ENCODE measurements at regions not wholly inside any gene's neighbourhood (a gene's known extent, or its start where the extent isn't known, plus 50 kb on each side); places are given as distances from the start of the nearest gene placed in this dataset.
A peak's percentile ranks its signal among the peaks of the same experiment; 100 is the strongest.

GRCh38 chr10:104577861-104578521, 63.1 kb upstream of the SORCS3 start:
- in situ Hi-C loops (cut with HindIII; ENCODE audit: low sequenced_read_pairs) = no loop called here
- DNase-seq (ENCODE audit: low read depth, low spot score) = no peak
- TF ChIP-seq, protein P1, sequence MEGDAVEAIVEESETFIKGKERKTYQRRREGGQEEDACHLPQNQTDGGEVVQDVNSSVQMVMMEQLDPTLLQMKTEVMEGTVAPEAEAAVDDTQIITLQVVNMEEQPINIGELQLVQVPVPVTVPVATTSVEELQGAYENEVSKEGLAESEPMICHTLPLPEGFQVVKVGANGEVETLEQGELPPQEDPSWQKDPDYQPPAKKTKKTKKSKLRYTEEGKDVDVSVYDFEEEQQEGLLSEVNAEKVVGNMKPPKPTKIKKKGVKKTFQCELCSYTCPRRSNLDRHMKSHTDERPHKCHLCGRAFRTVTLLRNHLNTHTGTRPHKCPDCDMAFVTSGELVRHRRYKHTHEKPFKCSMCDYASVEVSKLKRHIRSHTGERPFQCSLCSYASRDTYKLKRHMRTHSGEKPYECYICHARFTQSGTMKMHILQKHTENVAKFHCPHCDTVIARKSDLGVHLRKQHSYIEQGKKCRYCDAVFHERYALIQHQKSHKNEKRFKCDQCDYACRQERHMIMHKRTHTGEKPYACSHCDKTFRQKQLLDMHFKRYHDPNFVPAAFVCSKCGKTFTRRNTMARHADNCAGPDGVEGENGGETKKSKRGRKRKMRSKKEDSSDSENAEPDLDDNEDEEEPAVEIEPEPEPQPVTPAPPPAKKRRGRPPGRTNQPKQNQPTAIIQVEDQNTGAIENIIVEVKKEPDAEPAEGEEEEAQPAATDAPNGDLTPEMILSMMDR (IDR thresholded peaks at IDR 0.05; ENCODE audit: low read depth, low read length) = no peak

GRCh38 chr10:104578671-104579070, 62.4 kb upstream of the SORCS3 start:
- no peak for DNase-seq (ENCODE audit: low read depth, low spot score)
- in situ Hi-C loops (cut with HindIII; ENCODE audit: low sequenced_read_pairs) = no loop called here
- TF ChIP-seq, protein P1 (IDR thresholded peaks at IDR 0.05; ENCODE audit: low read depth, low read length) = no peak
- H3K4me3 ChIP-seq (ENCODE audit: low read depth, low read length) = no peak overlapping the region

More at GRCh38 chr10:104577861-104578521, 63.1 kb upstream of the SORCS3 start:
- no peak overlapping the region for H3K4me3 ChIP-seq (ENCODE audit: low read depth, low read length)

- in situ Hi-C loops (cut with HindIII; ENCODE audit: low sequenced_read_pairs) = no loop called here
- TF ChIP-seq, protein P1 (IDR thresholded peaks at IDR 0.05; ENCODE audit: low read depth, low read length) = no peak
- no peak overlapping the region for H3K4me3 ChIP-seq (ENCODE audit: low read depth, low read length)
- no peak for DNase-seq (ENCODE audit: low read depth, low spot score)
Observed at GRCh38 chr10:104579136-104579535, 62.0 kb upstream of the SORCS3 start.

DNA sequence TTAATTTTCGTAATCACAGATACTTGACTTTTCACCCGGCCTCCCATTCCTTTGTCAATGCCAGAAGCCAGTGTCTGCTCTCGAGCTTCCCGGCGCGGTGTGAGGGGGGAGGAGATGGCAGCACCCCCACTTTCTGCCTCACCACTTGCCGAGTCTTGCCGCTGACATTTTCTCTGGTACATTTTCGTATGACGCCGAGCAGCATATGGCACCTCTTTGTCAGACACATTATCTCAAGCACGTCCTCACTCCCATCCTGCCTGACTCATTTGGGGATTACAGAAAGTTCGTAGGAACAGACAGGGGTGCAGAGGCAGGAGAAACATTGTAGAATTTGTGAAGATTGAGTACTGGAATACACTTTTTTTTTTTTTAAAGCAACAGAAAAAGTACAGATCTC, 60.8 kb upstream of the SORCS3 start:
- no peak overlapping the region for H3K4me3 ChIP-seq (ENCODE audit: low read depth, low read length)
- TF ChIP-seq, protein P1 (IDR thresholded peaks at IDR 0.05; ENCODE audit: low read depth, low read length) = no peak
- in situ Hi-C loops (cut with HindIII; ENCODE audit: low sequenced_read_pairs) = no loop called here
- DNase-seq (ENCODE audit: low read depth, low spot score) = no peak

- TF ChIP-seq, protein P1 (IDR thresholded peaks at IDR 0.05; ENCODE audit: low read depth, low read length) = peak; percentile 88
- H3K4me3 ChIP-seq (ENCODE audit: low read depth, low read length) = no peak overlapping the region
- DNase-seq (ENCODE audit: low read depth, low spot score) = peak; percentile 69
- in situ Hi-C loops (cut with HindIII; ENCODE audit: low sequenced_read_pairs) = no loop called here
Observed at GRCh38 chr10:104580774-104581675, 60.1 kb upstream of the SORCS3 start.

DNA sequence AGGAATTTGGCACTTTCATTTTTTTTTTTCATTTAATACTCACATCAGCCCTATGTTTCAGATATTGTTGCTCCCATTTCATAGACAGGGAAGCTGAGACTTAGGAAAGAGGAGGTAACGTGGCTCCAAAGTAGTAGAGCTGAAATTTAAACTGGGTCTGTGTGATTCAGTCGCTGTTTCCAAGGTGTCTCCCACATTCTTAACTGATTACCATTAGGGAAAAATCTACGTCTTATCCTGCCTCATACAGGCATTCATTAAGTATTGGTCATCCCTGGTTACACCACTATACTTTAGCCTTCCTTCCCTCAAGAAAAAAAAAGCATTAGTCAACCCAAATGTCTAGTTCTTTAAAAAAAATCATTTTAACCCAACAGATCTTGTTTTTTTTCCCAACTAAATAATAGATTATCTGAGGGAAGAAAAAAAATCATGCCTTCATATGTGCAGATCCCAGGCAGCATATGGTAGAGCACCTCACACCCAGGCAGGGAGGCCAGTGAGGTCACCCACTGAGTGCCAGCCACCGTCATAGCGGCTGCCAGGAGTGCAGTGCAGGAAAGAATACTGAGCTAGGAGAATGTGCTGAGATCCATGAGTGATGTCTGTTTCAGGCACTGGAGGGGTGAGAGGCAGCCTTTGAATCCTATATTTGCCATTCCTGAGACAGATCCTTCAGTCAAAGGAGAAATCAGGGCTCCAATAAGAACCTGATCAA, 59.0 kb upstream of the SORCS3 start:
- TF ChIP-seq, protein P1 (IDR thresholded peaks at IDR 0.05; ENCODE audit: low read depth, low read length) = no peak
- H3K4me3 ChIP-seq (ENCODE audit: low read depth, low read length) = no peak overlapping the region
- peak; percentile 88 for DNase-seq (ENCODE audit: low read depth, low spot score)
- in situ Hi-C loops (cut with HindIII; ENCODE audit: low sequenced_read_pairs) = no loop called here

Data from astrocyte of the spinal cord (primary cell).